WI38 (cell line): ENCODE measurements at regions not wholly inside any gene's neighbourhood (a gene's known extent, or its start where the extent isn't known, plus 50 kb on each side); places are given as distances from the start of the nearest gene placed in this dataset.

Experiments used
- H3K4me3 ChIP-seq: 2 replicates; pipeline ENCODE4 v1.5.1; 2011; ENCODE audit warnings: low read depth, mild to moderate bottlenecking, control low read depth, low read length
- CTCF ChIP-seq: IDR thresholded peaks from 2 replicates; pipeline ENCODE4 v1.5.1; 2012; ENCODE audit warnings: low read depth, mild to moderate bottlenecking, control low read depth, low read length

GRCh38 chr10:44581996-44582395 lies 197.1 kb upstream of the CXCL12 start:
- no peak for TF ChIP-seq CTCF
- no peak overlapping the region for H3K4me3 ChIP-seq

GRCh38 chr10:44587488-44588318 lies 202.8 kb upstream of the CXCL12 start:
- no peak overlapping the region for H3K4me3 ChIP-seq
- TF ChIP-seq CTCF, result no peak

GRCh38 chr10:44589181-44589943 lies 204.5 kb upstream of the CXCL12 start:
- TF ChIP-seq CTCF, result no peak
- H3K4me3 ChIP-seq, result no peak overlapping the region

GRCh38 chr10:44589944-44590449 lies 205.1 kb upstream of the CXCL12 start:
- H3K4me3 ChIP-seq, result no peak overlapping the region
- TF ChIP-seq CTCF, result no peak

- no peak overlapping the region for H3K4me3 ChIP-seq
- TF ChIP-seq CTCF, result no peak
These were observed 207.0 kb upstream of the CXCL12 start for GRCh38 chr10:44591911-44592310.

GRCh38 chr10:44593952-44594351 lies 209.1 kb upstream of the CXCL12 start:
- TF ChIP-seq CTCF, result no peak
- no peak overlapping the region for H3K4me3 ChIP-seq

GRCh38 chr10:44607116-44607515 lies 222.2 kb upstream of the CXCL12 start:
- TF ChIP-seq CTCF, result no peak
- no peak overlapping the region for H3K4me3 ChIP-seq
